ENCODE measurements at regions not wholly inside any gene's neighbourhood (a gene's known extent, or its start where the extent isn't known, plus 50 kb on each side); places are given as distances from the start of the nearest gene placed in this dataset.

DNA sequence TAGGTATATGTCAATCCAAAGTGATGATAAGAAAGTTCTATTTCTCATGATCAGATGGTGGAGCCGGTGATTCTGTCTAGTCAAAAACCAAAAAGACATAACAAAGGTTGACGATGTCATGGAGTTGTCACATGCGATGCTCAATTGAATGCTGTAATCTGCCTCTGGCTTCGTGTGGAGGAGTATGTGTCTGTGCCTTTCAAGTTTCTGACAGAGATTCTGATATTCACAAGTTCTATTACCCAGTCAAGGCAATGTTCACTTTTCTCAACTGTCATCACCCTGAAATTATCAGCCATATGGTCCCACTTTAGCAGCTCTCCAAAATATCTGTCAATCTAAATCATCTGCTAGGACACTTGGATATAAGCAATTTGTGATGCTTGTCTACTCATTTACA lies 367.6 kb upstream of the PRR20A start:
- no peak overlapping the region for H3K4me3 ChIP-seq (replicated peaks in 1 of 3)
- no peak for DNase-seq
- no peaks in the 10 kb centered on the region for H3K36me3 ChIP-seq
- intact Hi-C loops (cut with DNase I), result no loop called here
- 87% methylated on average over 4 of the region's 4 CpGs for WGBS, 2 donors
- H3K9me3 ChIP-seq, result no peaks in the 10 kb centered on the region
- no peaks in the 10 kb centered on the region for H3K27me3 ChIP-seq
- no peak overlapping the region for H3K27ac ChIP-seq
- no peak for TF ChIP-seq POLR2A (IDR thresholded peaks at IDR 0.05)
- TF ChIP-seq, protein P1, sequence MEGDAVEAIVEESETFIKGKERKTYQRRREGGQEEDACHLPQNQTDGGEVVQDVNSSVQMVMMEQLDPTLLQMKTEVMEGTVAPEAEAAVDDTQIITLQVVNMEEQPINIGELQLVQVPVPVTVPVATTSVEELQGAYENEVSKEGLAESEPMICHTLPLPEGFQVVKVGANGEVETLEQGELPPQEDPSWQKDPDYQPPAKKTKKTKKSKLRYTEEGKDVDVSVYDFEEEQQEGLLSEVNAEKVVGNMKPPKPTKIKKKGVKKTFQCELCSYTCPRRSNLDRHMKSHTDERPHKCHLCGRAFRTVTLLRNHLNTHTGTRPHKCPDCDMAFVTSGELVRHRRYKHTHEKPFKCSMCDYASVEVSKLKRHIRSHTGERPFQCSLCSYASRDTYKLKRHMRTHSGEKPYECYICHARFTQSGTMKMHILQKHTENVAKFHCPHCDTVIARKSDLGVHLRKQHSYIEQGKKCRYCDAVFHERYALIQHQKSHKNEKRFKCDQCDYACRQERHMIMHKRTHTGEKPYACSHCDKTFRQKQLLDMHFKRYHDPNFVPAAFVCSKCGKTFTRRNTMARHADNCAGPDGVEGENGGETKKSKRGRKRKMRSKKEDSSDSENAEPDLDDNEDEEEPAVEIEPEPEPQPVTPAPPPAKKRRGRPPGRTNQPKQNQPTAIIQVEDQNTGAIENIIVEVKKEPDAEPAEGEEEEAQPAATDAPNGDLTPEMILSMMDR (IDR thresholded peaks at IDR 0.05), result no peak
- H3K4me1 ChIP-seq, result no peaks in the 10 kb centered on the region

DNA sequence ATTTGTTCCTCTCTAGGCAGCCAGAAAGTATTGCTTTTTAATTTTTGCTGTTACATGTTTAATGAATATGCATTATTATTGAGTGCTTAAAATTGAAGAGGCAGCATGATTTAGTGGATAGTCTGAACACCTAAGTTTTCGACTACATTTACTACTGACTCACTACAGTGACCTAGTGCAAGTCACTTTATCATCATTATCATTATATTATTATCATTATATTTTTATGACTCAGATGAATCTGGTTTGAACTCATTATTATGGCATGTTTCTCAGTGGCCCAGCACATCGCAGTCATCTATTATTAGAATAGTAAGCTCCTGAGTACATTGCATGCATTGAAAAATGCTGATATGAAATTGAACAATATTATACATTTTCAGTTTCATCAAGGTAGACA lies 351.2 kb upstream of the PRR20A start:
- intact Hi-C loops (cut with DNase I), result no loop called here
- no peaks in the 10 kb centered on the region for H3K9me3 ChIP-seq
- no peaks in the 10 kb centered on the region for H3K27me3 ChIP-seq
- no peaks in the 10 kb centered on the region for H3K4me1 ChIP-seq
- H3K4me3 ChIP-seq (replicated peaks in 1 of 3), result no peak overlapping the region
- no peaks in the 10 kb centered on the region for H3K36me3 ChIP-seq
- no peak overlapping the region for H3K27ac ChIP-seq
- WGBS, 2 donors, result 84 to 91% methylated on average over 2 of the region's 2 CpGs
- no peak for TF ChIP-seq POLR2A (IDR thresholded peaks at IDR 0.05)
- TF ChIP-seq, protein P1 (IDR thresholded peaks at IDR 0.05), result no peak
- DNase-seq, result no peak

GRCh38 chr13:56837161-56837560 lies 303.6 kb upstream of the PRR20A start:
- intact Hi-C loops (cut with DNase I), result no loop called here
- Histone ChIP-seq H3K27me3 (no peaks in the 10 kb centered on the region), H3K4me1 (no peaks in the 10 kb centered on the region), H3K9me3 (no peaks in the 10 kb centered on the region), H3K36me3 (no peaks in the 10 kb centered on the region), H3K4me3 (replicated peaks in 1 of 3) (no peak overlapping the region), H3K27ac (no peak overlapping the region)
- no peak for DNase-seq
- TF ChIP-seq, protein P1 (IDR thresholded peaks at IDR 0.05), result no peak
- 91 to 95% methylated on average over 2 of the region's 2 CpGs for WGBS, 2 donors

DNA sequence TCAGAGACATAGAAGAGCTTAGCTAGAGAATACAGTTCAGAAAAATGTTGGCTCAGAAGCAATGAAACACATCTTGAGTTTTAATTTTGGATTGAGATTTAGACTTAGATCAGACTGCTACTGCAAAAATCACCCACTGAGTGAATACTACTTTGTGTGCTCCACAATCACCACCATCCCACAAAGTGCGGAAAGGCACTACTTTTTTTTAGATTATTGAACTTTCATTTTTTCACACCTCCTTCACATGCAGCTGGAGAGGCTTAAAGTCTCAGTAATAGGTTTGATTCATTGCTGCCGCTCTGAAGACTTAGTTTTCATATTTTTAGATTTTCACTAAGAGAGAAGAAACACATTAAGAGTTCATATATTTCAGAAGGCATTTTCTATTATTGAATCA lies 289.9 kb upstream of the PRR20A start:
- no peaks in the 10 kb centered on the region for H3K36me3 ChIP-seq
- no peaks in the 10 kb centered on the region for H3K27me3 ChIP-seq
- H3K27ac ChIP-seq, result no peak overlapping the region
- no peak overlapping the region for H3K4me3 ChIP-seq (replicated peaks in 1 of 3)
- intact Hi-C loops (cut with DNase I), result no loop called here
- DNase-seq, result no peak
- WGBS, 2 donors, result 91 to 92% methylated on average over 2 of the region's 2 CpGs
- no peak for TF ChIP-seq POLR2A (IDR thresholded peaks at IDR 0.05)
- TF ChIP-seq, protein P1 (IDR thresholded peaks at IDR 0.05), result no peak
- no peaks in the 10 kb centered on the region for H3K4me1 ChIP-seq
- H3K9me3 ChIP-seq, result peaks cover 3% of the 10 kb centered on the region

GRCh38 chr13:56861476-56861875 lies 279.2 kb upstream of the PRR20A start:
- H3K36me3 ChIP-seq, result no peaks in the 10 kb centered on the region
- H3K27me3 ChIP-seq, result no peaks in the 10 kb centered on the region
- DNase-seq, result no peak
- intact Hi-C loops (cut with DNase I), result no loop called here
- H3K4me1 ChIP-seq, result no peaks in the 10 kb centered on the region
- no peaks in the 10 kb centered on the region for H3K9me3 ChIP-seq
- H3K27ac ChIP-seq, result no peak overlapping the region
- H3K4me3 ChIP-seq (replicated peaks in 1 of 3), result no peak overlapping the region
- TF ChIP-seq POLR2A (IDR thresholded peaks at IDR 0.05), result no peak
- TF ChIP-seq, protein P1 (IDR thresholded peaks at IDR 0.05), result no peak
- 79 to 80% methylated on average over 2 of the region's 2 CpGs for WGBS, 2 donors

Data from thyroid gland (tissue), 4 donors.